GM11168 (cell line): ENCODE measurements at regions not wholly inside any gene's neighbourhood (a gene's known extent, or its start where the extent isn't known, plus 50 kb on each side); places are given as distances from the start of the nearest gene placed in this dataset.
"Not testable (repeated sequence)": the region's sequence is repeated elsewhere in the genome, so short reads cannot be mapped to it uniquely, and the experiment has no call there.

Experiments
- in situ Hi-C: fragments of 300-500 bp; cut with MboI; formaldehyde crosslinking; loops from one replicate; pipeline ENCODE4 v1.12.0; 2022; ENCODE audit warnings: low sequenced_read_pairs; ENCODE audit not compliant: unreplicated experiment

GRCh38 chr2:37722971-37723370 lies 51.5 kb upstream of the CDC42EP3 start:
- in situ Hi-C loops = not testable (repeated sequence)

- in situ Hi-C loops = no loop called here
Observed at GRCh38 chr2:37730037-37730818, 58.8 kb upstream of the CDC42EP3 start.

GRCh38 chr2:37732412-37732811 lies 61.0 kb upstream of the CDC42EP3 start:
- in situ Hi-C loops = not testable (repeated sequence)

DNA sequence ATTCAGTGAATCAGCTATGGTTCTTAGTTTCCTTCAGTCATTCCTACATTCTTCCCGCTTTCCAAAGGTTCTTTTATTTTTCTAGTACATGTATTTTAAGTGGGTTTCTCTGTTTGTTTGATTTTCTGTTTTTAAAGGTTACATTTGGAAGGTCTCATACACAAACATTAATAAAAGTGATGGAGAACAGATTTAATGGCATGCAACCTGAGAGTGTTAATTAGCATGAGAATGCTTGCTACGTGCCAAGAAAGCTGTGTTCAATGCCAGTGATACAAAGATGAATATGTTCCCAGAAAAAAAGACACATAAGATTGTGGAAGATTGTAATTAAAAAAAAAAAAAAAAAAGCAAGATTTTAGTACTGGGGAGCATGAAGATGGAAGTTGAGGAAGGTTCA lies 61.8 kb upstream of the CDC42EP3 start:
- in situ Hi-C loops = no loop called here

DNA sequence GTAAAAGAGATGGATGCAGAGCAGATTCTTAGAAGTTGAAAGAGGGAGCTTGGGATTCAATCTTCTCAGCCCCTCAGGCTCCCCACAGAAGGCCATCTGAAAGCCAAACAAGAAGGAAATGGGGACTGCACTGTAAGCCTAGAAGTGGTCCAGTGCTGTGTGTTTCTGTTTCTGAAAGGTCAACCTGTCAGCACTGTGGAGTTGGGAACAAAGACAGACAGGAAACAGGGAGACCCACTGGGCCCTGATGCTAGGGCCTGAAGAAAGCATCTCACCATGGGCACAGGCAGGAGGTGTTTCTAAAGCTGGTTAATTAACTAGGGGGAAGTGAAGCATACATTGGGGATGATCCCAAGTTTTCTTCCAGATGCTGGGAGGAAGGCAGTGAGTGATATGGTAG lies 62.5 kb upstream of the CDC42EP3 start:
- in situ Hi-C loops = not testable (repeated sequence)

DNA sequence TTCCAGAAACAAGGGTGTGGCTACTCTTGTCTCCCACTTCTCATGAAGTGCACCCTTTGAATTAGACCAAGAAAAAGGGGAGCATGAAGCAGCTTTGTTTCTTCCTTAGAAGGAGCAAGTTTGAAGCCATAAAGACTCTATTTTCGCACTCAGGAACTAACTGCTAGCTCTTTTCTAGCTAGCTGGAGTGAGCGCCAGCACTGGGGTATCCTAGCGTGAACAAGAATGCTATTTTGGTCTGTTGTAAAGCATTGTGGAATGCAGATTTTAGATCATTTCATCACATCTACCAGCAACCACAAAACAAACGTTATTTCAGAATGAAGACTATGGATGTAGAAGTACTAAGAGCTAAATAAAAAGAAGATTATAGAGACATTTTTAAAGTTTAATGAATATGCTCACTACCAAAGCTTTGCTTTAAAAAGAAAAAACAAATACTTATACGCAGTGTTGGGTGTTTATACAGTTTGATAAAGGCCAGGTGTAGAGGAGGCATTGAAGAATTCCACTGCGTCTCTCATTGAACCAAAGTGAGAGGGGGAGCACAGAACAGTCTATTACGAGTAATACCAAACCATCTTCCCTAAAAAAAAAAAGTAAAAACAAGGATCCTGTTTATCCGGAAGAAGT lies 63.6 kb upstream of the CDC42EP3 start:
- in situ Hi-C loops = not testable (repeated sequence)

GRCh38 chr2:37735524-37735910 lies 64.1 kb upstream of the CDC42EP3 start:
- in situ Hi-C loops = not testable (repeated sequence)

DNA sequence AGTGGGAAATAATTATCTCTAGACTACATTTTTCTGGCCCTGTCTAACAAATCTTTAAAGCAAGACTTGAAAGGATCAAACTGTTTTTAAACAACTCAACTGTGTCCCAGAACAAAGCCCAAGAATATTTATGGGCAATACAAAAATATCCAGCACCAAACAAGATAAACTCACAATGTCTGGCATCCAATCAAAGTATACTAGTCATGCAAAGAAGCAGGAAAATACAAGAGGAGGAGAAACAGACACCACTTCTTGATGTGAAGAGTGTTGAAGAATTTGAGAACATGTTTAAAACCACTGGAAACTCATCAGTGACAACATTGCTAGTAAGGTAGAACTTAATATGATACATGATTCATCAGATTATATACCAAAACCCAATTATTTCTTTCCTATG lies 66.1 kb upstream of the CDC42EP3 start:
- in situ Hi-C loops = no loop called here

DNA sequence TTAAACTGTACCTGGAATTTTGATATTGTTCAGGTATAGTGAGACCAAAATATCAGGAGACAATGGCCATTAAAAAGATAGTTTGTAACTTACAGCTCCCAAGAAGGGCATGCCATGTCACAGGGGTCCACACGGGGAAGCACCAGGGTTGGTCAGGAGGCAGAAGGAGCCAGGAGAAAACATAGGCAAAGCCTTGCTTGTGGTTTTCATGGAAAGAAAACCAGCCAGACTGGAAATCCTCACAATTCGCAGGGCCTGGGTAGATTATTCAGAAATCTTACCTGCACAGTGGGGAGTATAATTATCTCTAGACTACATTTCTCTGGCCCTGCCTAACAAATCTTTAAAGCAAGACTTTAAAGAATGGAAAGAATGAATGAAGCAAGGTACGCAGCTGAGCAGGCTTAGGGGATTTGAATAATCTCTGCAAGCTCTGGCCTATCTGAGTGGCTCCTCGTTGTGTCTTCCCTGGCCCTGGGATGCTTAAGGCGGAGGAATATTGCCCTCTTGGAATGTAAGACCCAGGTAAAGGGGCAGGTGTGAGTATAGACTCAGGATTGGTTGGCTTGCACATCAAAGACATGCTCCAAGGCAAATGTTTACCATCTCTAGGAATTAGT lies 66.9 kb upstream of the CDC42EP3 start:
- in situ Hi-C loops = no loop called here

DNA sequence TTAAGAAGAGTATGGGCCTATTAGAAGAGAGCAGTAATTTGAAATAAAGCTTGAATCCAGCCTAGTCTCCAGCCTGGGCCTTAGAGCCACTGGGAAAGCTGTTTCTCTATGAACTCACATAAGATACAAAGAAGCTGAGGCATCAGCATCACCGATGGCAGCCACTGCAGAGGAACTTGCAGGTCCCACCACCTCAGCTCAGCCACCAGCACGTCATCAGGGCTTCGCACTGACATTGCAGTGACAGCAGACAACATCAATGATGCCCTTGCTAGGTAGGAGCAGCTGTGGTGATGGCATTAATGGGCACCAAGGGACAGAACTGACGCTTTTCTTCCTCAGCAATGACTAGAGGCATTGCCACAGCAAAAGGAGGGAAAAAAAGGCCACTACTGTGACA lies 67.7 kb upstream of the CDC42EP3 start:
- in situ Hi-C loops = no loop called here

DNA sequence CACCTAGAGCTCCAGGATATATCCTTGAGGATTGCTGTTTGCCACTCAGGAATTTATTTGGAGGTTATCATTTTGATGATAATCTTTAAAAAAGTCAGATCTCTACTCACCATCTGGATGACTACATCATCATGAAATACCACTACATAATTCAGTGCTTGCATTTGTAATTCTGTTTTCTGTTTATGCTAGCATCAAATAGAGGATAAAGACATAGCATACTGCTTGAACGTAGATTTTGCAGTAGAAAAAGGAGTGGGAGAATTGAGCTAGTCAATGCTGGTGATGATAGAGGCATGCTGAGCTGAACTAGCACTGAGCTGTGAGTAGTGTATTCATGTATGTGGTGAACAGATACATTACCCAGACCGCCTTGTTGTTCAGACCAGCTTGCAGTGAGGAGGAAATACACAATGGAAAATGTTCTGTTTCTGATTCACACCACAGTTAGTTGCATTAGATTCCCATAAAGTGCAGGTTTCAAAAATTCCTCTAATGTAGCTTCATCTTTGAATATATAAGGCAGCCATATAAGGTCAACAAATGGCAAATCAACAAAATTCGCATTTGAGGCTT lies 68.8 kb upstream of the CDC42EP3 start:
- in situ Hi-C loops = no loop called here

GRCh38 chr2:37742286-37742685 lies 70.8 kb upstream of the CDC42EP3 start:
- in situ Hi-C loops = no loop called here

GRCh38 chr2:37744010-37744409 lies 72.6 kb upstream of the CDC42EP3 start:
- in situ Hi-C loops = no loop called here

DNA sequence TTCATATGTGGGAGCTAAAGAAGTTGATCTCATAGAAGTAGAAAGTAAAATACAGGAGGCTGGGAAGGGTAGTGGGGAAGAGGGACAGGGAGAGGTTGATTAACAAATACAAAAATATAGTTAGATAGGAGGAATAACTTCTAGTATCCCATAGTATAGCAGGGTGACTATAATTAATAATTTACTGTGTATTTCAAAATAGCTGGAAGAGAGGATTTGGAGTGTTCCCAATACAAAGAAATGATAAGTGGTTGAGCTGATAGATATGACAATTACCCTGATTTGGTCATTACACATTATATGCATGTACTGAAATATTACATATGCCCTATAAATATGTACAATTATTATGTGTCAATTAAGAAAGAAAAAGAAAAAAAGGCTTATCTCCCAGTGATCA lies 73.5 kb upstream of the CDC42EP3 start:
- in situ Hi-C loops = not testable (repeated sequence)

- in situ Hi-C loops = not testable (repeated sequence)
Observed at GRCh38 chr2:37746011-37746410, 74.6 kb upstream of the CDC42EP3 start.

DNA sequence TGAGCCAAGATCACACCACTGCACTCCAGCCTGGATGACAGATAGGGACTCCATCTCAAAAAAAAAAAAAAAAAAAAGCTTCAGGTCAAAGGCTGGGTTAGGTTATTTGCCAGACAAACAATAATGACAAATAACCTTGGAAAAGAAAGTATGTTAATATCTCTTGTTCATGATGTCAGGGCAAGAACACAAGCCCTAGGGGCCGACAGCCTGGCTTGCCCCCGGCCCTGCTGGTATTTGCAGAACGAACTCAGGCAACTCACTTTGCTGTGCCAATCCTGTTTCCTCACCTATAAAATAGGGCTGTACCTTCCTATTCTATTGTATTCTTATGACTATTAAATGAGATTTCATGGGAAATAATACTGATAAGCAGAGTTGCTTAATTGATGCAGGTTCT lies 75.4 kb upstream of the CDC42EP3 start:
- in situ Hi-C loops = no loop called here

DNA sequence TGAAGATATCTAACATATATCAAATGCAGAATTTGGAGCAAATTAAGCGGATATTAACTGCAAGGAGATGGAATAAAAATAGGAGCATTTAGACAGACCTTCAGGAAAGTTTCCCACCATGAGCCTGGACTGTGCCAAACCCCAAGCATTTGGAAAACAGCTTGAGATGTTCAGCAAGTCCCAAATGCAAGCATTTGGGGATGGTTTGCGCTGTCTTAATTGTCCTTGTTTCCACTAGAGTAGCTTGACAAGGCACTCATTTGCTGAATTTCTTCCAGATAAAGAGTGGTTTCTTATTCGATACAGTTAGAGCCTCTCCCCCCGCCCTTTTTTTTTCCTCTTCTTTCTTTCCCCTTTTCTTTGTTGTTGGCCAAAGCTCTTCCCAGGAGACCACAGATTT lies 77.1 kb upstream of the CDC42EP3 start:
- in situ Hi-C loops = no loop called here

DNA sequence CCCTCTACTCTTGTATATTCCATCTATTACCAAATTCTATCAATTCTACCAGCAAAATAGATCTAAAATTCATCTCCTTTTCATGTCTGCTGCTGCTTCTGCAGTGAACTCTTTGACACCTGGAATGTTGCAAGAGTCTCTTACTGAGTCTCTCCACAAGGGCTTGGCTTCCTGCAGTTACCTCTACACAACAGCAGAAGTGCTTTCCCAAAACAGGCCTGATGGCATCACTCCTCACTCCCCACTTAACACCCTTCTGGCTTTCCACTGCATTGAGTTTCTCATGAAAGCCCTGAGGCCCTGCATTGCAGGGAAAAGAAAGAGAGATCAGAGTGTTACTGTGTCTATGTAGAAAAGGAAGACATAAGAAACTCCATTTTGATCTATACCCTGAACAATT lies 78.8 kb upstream of the CDC42EP3 start:
- in situ Hi-C loops = not testable (repeated sequence)

- in situ Hi-C loops = no loop called here
Observed at GRCh38 chr2:37752766-37753165, 81.3 kb upstream of the CDC42EP3 start.

DNA sequence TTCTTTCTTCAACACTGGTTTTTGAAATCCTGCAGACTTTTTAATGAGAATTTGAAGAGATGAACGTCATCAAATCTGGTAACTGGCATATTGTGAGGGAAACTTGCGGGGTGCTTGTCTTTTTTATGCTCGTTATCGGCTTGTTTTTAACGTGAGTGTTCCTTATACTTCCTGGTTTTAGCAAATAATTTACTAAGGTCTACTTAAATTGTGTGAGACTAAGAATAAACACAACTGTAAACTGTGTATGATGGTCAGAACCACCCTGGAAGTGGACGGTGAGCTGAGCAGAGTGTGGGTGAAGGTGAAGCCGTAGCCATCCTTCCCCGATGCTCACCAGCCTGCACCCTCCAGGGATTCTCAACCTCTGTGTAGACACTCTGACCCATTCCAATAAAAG lies 82.3 kb upstream of the CDC42EP3 start:
- in situ Hi-C loops = no loop called here

GRCh38 chr2:37755961-37756559 lies 84.6 kb upstream of the CDC42EP3 start:
- in situ Hi-C loops = not testable (repeated sequence)
